ENCODE measurements at regions not wholly inside any gene's neighbourhood (a gene's known extent, or its start where the extent isn't known, plus 50 kb on each side); places are given as distances from the start of the nearest gene placed in this dataset.

DNA sequence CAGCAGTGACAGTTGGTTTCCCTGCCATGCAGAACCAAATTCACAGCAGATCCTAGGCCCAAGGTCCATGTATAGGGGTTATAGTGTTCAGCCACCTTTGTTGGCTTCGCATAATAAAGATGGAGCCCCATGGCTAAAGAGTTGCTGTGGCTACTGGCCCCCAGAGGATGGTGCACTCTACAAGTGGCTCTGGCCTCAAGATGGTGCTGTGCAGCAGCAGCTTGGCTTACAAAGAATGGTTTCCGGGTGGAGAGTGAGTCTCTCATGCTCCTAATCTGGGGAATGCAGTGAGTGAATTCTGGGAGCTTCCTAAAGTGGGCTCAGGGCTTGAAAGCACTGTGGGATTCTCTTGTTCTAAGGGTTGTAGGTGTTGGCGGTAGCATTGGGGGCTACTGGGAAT lies 1199.7 kb downstream of the CNTNAP5 start (continued):
- TF ChIP-seq, protein P1, sequence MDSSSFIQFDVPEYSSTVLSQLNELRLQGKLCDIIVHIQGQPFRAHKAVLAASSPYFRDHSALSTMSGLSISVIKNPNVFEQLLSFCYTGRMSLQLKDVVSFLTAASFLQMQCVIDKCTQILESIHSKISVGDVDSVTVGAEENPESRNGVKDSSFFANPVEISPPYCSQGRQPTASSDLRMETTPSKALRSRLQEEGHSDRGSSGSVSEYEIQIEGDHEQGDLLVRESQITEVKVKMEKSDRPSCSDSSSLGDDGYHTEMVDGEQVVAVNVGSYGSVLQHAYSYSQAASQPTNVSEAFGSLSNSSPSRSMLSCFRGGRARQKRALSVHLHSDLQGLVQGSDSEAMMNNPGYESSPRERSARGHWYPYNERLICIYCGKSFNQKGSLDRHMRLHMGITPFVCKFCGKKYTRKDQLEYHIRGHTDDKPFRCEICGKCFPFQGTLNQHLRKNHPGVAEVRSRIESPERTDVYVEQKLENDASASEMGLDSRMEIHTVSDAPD (CRISPR knock-in tag; IDR thresholded peaks at IDR 0.05): no peak
- TF ChIP-seq ZC3H4 (CRISPR knock-in tag; IDR thresholded peaks at IDR 0.05; ENCODE audit: borderline replicate concordance) (no peak), ZNF138 (CRISPR knock-in tag; IDR thresholded peaks at IDR 0.05; ENCODE audit: low read depth) (no peak)
- TF ChIP-seq, protein P2, sequence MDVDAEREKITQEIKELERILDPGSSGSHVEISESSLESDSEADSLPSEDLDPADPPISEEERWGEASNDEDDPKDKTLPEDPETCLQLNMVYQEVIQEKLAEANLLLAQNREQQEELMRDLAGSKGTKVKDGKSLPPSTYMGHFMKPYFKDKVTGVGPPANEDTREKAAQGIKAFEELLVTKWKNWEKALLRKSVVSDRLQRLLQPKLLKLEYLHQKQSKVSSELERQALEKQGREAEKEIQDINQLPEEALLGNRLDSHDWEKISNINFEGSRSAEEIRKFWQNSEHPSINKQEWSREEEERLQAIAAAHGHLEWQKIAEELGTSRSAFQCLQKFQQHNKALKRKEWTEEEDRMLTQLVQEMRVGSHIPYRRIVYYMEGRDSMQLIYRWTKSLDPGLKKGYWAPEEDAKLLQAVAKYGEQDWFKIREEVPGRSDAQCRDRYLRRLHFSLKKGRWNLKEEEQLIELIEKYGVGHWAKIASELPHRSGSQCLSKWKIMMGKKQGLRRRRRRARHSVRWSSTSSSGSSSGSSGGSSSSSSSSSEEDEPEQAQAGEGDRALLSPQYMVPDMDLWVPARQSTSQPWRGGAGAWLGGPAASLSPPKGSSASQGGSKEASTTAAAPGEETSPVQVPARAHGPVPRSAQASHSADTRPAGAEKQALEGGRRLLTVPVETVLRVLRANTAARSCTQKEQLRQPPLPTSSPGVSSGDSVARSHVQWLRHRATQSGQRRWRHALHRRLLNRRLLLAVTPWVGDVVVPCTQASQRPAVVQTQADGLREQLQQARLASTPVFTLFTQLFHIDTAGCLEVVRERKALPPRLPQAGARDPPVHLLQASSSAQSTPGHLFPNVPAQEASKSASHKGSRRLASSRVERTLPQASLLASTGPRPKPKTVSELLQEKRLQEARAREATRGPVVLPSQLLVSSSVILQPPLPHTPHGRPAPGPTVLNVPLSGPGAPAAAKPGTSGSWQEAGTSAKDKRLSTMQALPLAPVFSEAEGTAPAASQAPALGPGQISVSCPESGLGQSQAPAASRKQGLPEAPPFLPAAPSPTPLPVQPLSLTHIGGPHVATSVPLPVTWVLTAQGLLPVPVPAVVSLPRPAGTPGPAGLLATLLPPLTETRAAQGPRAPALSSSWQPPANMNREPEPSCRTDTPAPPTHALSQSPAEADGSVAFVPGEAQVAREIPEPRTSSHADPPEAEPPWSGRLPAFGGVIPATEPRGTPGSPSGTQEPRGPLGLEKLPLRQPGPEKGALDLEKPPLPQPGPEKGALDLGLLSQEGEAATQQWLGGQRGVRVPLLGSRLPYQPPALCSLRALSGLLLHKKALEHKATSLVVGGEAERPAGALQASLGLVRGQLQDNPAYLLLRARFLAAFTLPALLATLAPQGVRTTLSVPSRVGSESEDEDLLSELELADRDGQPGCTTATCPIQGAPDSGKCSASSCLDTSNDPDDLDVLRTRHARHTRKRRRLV (CRISPR knock-in tag; IDR thresholded peaks at IDR 0.05): no peak

DNA sequence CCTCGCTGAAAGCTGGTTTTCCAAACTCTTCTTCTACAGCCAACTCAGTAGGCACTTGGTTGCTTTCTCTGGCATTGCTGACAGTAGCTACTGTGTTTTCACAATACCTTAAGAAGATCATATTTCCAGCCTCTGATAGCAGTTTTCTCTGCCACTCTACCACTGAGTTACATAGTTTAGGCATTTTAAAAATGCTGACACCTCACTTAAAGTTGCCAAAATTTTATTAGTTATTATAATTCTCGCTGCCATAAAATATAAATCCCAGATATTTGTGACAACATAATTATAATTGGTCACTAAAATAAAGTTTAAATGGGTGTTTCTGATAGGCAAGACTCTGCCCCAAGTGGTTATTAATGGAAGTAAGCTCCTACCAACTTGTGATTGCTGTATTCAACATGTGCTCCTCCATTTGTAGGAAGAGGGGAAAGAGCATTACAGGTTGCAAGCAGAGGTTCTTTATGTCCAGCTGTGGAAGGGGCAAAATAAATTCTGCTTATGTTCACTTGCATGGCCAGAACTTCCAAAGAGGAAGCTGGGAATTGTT lies 1202.8 kb downstream of the CNTNAP5 start:
- CTCF ChIA-PET (ENCODE audit: low intra/inter-chr PET ratio, low total read pairs): no interaction called here
- no peak overlapping the region for H3K9ac ChIP-seq (ENCODE audit: insufficient read depth, low read depth, low read length)
- TF ChIP-seq ZNF350 (CRISPR knock-in tag; IDR thresholded peaks at IDR 0.05; ENCODE audit: borderline replicate concordance, low read depth): no peak
- TF ChIP-seq ZNF761 (CRISPR knock-in tag; conservative IDR thresholded peaks at IDR 0.05): no peak
- TF ChIP-seq ZNF230 (CRISPR knock-in tag; IDR thresholded peaks at IDR 0.05): no peak
- no peak for TF ChIP-seq ZKSCAN8 (CRISPR knock-in tag; IDR thresholded peaks at IDR 0.05; ENCODE audit: borderline replicate concordance)
- TF ChIP-seq ZNF703 (CRISPR knock-in tag; IDR thresholded peaks at IDR 0.05; ENCODE audit: borderline replicate concordance): no peak
- TF ChIP-seq POLR2G (IDR thresholded peaks at IDR 0.05; ENCODE audit: low read depth, low read length): no peak
- peak; percentile 72 for TF ChIP-seq MAFF (IDR thresholded peaks at IDR 0.05; ENCODE audit: low read depth, low read length)
- TF ChIP-seq ZNF530 (CRISPR knock-in tag; IDR thresholded peaks at IDR 0.05; ENCODE audit: low read depth): no peak
- TF ChIP-seq, protein P3, sequence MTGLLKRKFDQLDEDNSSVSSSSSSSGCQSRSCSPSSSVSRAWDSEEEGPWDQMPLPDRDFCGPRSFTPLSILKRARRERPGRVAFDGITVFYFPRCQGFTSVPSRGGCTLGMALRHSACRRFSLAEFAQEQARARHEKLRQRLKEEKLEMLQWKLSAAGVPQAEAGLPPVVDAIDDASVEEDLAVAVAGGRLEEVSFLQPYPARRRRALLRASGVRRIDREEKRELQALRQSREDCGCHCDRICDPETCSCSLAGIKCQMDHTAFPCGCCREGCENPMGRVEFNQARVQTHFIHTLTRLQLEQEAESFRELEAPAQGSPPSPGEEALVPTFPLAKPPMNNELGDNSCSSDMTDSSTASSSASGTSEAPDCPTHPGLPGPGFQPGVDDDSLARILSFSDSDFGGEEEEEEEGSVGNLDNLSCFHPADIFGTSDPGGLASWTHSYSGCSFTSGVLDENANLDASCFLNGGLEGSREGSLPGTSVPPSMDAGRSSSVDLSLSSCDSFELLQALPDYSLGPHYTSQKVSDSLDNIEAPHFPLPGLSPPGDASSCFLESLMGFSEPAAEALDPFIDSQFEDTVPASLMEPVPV (CRISPR knock-in tag; IDR thresholded peaks at IDR 0.05): no peak
- no peak for TF ChIP-seq ZNF296 (CRISPR knock-in tag; conservative IDR thresholded peaks at IDR 0.05)
- peak; percentile 78 to 87 for TF ChIP-seq MAFK (conservative IDR thresholded peaks at IDR 0.05 in 1 of 2, IDR thresholded peaks at IDR 0.05 in 1 of 2; ENCODE audit: low read length in 2 of 2)
- TF ChIP-seq KDM5B (CRISPR knock-in tag; IDR thresholded peaks at IDR 0.05; ENCODE audit: borderline replicate concordance): no peak

More for the DNA sequence above, 1202.8 kb downstream of the CNTNAP5 start:
- under 1% methylated on average over 2 of the region's 2 CpGs for WGBS (ENCODE audit: low lambda C conversion rate)
- Histone ChIP-seq H3K27me3 (ENCODE audit: control insufficient read depth in 1 of 2, insufficient read depth in 2 of 2, low read length in 2 of 2) (no peaks in the 10 kb centered on the region), H3K4me3 (replicated peaks in 1 of 3; ENCODE audit: insufficient read depth in 1 of 3, low read depth in 2 of 3, low read length in 3 of 3) (no peak overlapping the region), H3K36me3 (replicated peaks in 1 of 2; ENCODE audit: control insufficient read depth in 1 of 2, insufficient read depth in 2 of 2, low read length in 2 of 2) (no peaks in the 10 kb centered on the region), H3K4me2 (ENCODE audit: low read depth, low read length) (no peak overlapping the region), H3K27ac (ENCODE audit: extremely low read length, insufficient read depth, low read length) (no peak overlapping the region), H3K4me1 (ENCODE audit: insufficient read depth, low read length) (no peaks in the 10 kb centered on the region), H2AFZ (ENCODE audit: low read length) (no peak overlapping the region), H3K9me3 (ENCODE audit: low read length) (peaks cover 56% of the 10 kb centered on the region), H4K20me1 (ENCODE audit: insufficient read depth, low read length) (no peaks in the 10 kb centered on the region), H3K79me2 (ENCODE audit: insufficient read depth, low read length) (no peaks in the 10 kb centered on the region)
- POLR2A ChIA-PET: no interaction called here
- BruUV-seq (replicated peaks): no TSS peak
- FAIRE-seq (no peak), ATAC-seq (no peak), DNase-seq (ENCODE audit: low spot score) (no peak)
- intact Hi-C loops (cut with micrococcal nuclease; ENCODE audit: unreplicated experiment): no loop called here
- in situ Hi-C loops (cut with HindIII; ENCODE audit: extremely low pct_ligation_motif_present, low pct_unique_long_range_greater_than_20kb): no loop called here

All from HepG2 (cell line).